Caco-2 (cell line): ENCODE measurements at regions not wholly inside any gene's neighbourhood (a gene's known extent, or its start where the extent isn't known, plus 50 kb on each side); places are given as distances from the start of the nearest gene placed in this dataset.

Experiments used
- BruUV-seq: library from RNA; stranded (reverse); fragments of 400-500 nt; replicated peaks from 2 replicates; lab custom pipeline; 2021; lab: Mats Ljungman, UMichigan
- CTCF ChIA-PET: fragments of 300-600 bp; sonication (Branson Sonifier 250); formaldehyde crosslinking; loops from one replicate; lab custom pipeline; 2022; ENCODE audit warnings: antibody characterized with exemption; lab: Charles Lee
- POLR2A ChIA-PET: fragments of 300-600 bp; sonication (Branson Sonifier 250); formaldehyde crosslinking; loops from one replicate; lab custom pipeline; 2022; ENCODE audit warnings: antibody characterized with exemption; lab: Charles Lee
- DNase-seq, 2 experiments: peaks; one replicate each; pipeline versions ENCODE4 v3.0.0 to v3.0.0-alpha.2; 2020 to 2022
- H3K27me3 ChIP-seq: replicated peaks from 2 replicates; pipeline ENCODE4 v1.6.0; 2011; ENCODE audit warnings: low read length; ENCODE audit not compliant: control insufficient read depth, insufficient read depth
- H3K36me3 ChIP-seq: 2 replicates; pipeline ENCODE4 v1.5.1; 2011; ENCODE audit warnings: low read length; ENCODE audit not compliant: control insufficient read depth, insufficient read depth
- H3K4me1 ChIP-seq: fragments of 250-450 bp; sonication (Bioruptor Pico); 2 replicates; pipeline ENCODE4 v1.5.1; 2020; ENCODE audit warnings: mild to moderate bottlenecking
- H3K4me3 ChIP-seq: 2 replicates; pipeline ENCODE4 v1.5.1; 2011; ENCODE audit warnings: low read depth, mild to moderate bottlenecking, control low read depth, low read length
- H3K9me3 ChIP-seq: fragments of 250-450 bp; sonication (Bioruptor Pico); 2 replicates; pipeline ENCODE4 v1.5.1; 2020; ENCODE audit warnings: mild to moderate bottlenecking, moderate library complexity
- H3K27ac Mint-ChIP-seq: one replicate; pipeline ENCODE4 v1.8.0; 2022; ENCODE audit warnings: mixed read lengths; ENCODE audit not compliant: unreplicated experiment
- H3K27me3 Mint-ChIP-seq: one replicate; pipeline ENCODE4 v1.8.0; 2022; ENCODE audit warnings: mixed read lengths; ENCODE audit not compliant: insufficient read depth, unreplicated experiment
- H3K36me3 Mint-ChIP-seq: one replicate; pipeline ENCODE4 v1.8.0; 2022; ENCODE audit warnings: mild to moderate bottlenecking, mixed read lengths; ENCODE audit not compliant: insufficient read depth, unreplicated experiment
- H3K4me1 Mint-ChIP-seq: one replicate; pipeline ENCODE4 v1.8.0; 2022; ENCODE audit warnings: low read depth, mixed read lengths; ENCODE audit not compliant: unreplicated experiment
- H3K4me3 Mint-ChIP-seq: one replicate; pipeline ENCODE4 v1.8.0; 2022; ENCODE audit warnings: mild to moderate bottlenecking, moderate library complexity, mixed read lengths; ENCODE audit not compliant: unreplicated experiment
- H3K9me3 Mint-ChIP-seq: one replicate; pipeline ENCODE4 v1.8.0; 2022; ENCODE audit warnings: mixed read lengths; ENCODE audit not compliant: unreplicated experiment
- CTCF ChIP-seq, 2 experiments: fragments of 200-600 bp in 1 of 2; IDR thresholded peaks; 1 replicate in 1 of 2; 2 replicates in 1 of 2; pipeline versions ENCODE4 v1.5.1 to v1.8.0; 2011 to 2022; ENCODE audit warnings: antibody characterized with exemption in 1 of 2, control low read depth in 1 of 2, inconsistent platforms in 1 of 2, low read depth in 1 of 2, low read length in 1 of 2, mild to moderate bottlenecking in 1 of 2, moderate library complexity in 1 of 2; ENCODE audit not compliant: insufficient read depth in 1 of 2, severe bottlenecking in 1 of 2, unreplicated experiment in 1 of 2
- intact Hi-C: fragments of 100-400 bp; cut with micrococcal nuclease; formaldehyde crosslinking; loops from one replicate; pipeline ENCODE4 v1.10.0; 2022; ENCODE audit not compliant: unreplicated experiment

DNA sequence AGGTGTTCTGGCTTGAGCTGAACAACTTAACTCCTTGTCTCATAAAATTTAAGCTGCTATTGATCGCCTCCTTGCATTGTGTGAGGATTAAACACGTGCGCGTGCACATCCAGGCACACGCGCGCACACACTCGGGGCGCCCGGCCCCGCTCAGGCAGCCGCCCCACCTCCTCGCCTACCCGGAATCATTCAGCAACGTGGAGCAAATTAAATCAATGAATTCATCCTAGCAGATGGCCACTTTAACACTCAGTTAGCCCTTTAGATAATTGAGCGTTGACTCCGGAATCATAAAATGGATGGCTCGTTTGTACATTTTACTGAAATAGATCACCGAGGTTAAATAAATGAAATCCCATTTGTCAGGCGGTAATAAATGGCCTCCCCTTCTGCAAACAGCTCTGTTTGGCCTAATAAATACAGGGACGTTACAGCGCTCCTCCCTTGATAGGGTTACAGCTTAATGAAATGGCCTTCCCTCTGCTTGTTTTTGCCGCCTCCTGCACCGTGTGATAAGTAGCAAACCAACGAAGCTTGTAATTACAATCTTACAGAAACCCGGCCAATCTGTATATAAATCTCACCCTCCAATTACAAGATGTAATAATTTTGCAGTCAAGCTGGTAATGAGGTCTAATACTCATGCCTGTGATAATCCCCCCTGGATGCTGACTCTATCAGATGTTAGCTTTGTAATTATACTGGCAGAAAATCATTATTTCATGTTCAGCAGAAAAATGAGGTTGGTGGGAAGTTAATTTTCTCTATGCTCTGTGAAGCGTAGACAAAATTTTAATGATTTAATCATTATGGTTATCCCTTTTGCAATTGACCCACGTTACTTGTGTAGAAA lies 229.7 kb upstream of the IRX4 start:
- ChIA-PET POLR2A (no interaction called here), CTCF (no interaction called here)
- H3K27me3 Mint-ChIP-seq: peaks cover 3% of the 10 kb centered on the region
- peaks cover 9% of the 10 kb centered on the region for H3K9me3 Mint-ChIP-seq
- H3K4me1 Mint-ChIP-seq: no peaks in the 10 kb centered on the region
- intact Hi-C loops: no loop called here
- H3K9me3 ChIP-seq: no peaks in the 10 kb centered on the region
- H3K36me3 Mint-ChIP-seq: no peaks in the 10 kb centered on the region
- H3K27me3 ChIP-seq: no peaks in the 10 kb centered on the region; the same call in 1 of the 2 replicates
- no peak overlapping the region for H3K27ac Mint-ChIP-seq
- no peak overlapping the region for H3K4me3 ChIP-seq
- BruUV-seq: no TSS peak
- no peak for TF ChIP-seq CTCF (IDR thresholded peaks at IDR 0.05; ENCODE audit: insufficient read depth in 1 of 2, low read depth in 1 of 2, low read length in 1 of 2, severe bottlenecking in 1 of 2, unreplicated experiment in 1 of 2)
- H3K4me1 ChIP-seq: no peaks in the 10 kb centered on the region
- no peak for DNase-seq
- H3K36me3 ChIP-seq: no peaks in the 10 kb centered on the region
- H3K4me3 Mint-ChIP-seq: no peak overlapping the region

DNA sequence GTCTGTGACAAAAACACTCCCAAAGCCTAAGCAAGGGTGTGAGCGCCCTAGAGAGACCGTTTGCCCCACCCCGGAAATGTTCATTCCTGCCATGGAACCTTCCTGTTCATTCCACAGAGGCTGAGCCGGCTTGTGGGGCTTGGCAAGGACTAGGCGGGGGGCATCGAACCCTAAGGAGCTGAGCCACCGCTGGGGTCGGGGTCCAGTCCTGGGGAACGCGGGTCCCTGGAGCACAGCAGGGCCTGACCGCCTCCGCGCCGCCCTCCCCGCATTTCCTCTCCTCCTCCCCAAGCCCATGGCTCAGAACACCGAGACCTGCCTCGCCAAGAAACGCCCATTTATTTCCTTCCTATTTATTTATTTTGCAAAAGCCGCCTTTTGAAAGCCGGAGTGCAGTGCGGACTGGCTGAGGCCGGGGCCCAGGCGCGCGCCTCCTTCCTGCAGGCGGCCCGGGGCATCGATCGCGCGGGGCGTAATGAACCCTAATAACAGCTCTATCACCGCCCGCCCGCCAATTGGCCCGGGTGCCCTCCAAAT lies 228.9 kb upstream of the IRX4 start:
- CTCF ChIA-PET: no interaction called here
- H3K27ac Mint-ChIP-seq: no peak overlapping the region
- Histone ChIP-seq H3K27me3 (no peaks in the 10 kb centered on the region; the same call in 1 of the 2 replicates), H3K36me3 (no peaks in the 10 kb centered on the region), H3K4me1 (no peaks in the 10 kb centered on the region), H3K4me3 (no peak overlapping the region), H3K9me3 (no peaks in the 10 kb centered on the region)
- POLR2A ChIA-PET: no interaction called here
- peaks cover 3% of the 10 kb centered on the region for H3K27me3 Mint-ChIP-seq
- no peak for TF ChIP-seq CTCF (IDR thresholded peaks at IDR 0.05; ENCODE audit: insufficient read depth in 1 of 2, low read depth in 1 of 2, low read length in 1 of 2, severe bottlenecking in 1 of 2, unreplicated experiment in 1 of 2)
- peaks cover 9% of the 10 kb centered on the region for H3K9me3 Mint-ChIP-seq
- no peaks in the 10 kb centered on the region for H3K36me3 Mint-ChIP-seq
- BruUV-seq: no TSS peak
- H3K4me1 Mint-ChIP-seq: no peaks in the 10 kb centered on the region
- no peak overlapping the region for H3K4me3 Mint-ChIP-seq
- intact Hi-C loops: no loop called here
- DNase-seq: no peak

- no TSS peak for BruUV-seq
- Histone ChIP-seq H3K27me3 (no peaks in the 10 kb centered on the region; the same call in 1 of the 2 replicates), H3K36me3 (no peaks in the 10 kb centered on the region), H3K9me3 (no peaks in the 10 kb centered on the region), H3K4me1 (no peaks in the 10 kb centered on the region), H3K4me3 (no peak overlapping the region)
- Mint-ChIP-seq H3K4me1 (no peaks in the 10 kb centered on the region), H3K36me3 (no peaks in the 10 kb centered on the region), H3K4me3 (no peak overlapping the region), H3K27me3 (peaks cover 4% of the 10 kb centered on the region), H3K27ac (no peak overlapping the region), H3K9me3 (peaks cover 9% of the 10 kb centered on the region)
- ChIA-PET CTCF (no interaction called here), POLR2A (no interaction called here)
- no peak for DNase-seq
- TF ChIP-seq CTCF (IDR thresholded peaks at IDR 0.05; ENCODE audit: insufficient read depth in 1 of 2, low read depth in 1 of 2, low read length in 1 of 2, severe bottlenecking in 1 of 2, unreplicated experiment in 1 of 2): no peak
- intact Hi-C loops: no loop called here
Measured at GRCh38 chr5:2110934-2111462, 228.3 kb upstream of the IRX4 start.
